ENCODE measurements at regions not wholly inside any gene's neighbourhood (a gene's known extent, or its start where the extent isn't known, plus 50 kb on each side); places are given as distances from the start of the nearest gene placed in this dataset.
A peak's percentile ranks its signal among the peaks of the same experiment; 100 is the strongest.

DNA sequence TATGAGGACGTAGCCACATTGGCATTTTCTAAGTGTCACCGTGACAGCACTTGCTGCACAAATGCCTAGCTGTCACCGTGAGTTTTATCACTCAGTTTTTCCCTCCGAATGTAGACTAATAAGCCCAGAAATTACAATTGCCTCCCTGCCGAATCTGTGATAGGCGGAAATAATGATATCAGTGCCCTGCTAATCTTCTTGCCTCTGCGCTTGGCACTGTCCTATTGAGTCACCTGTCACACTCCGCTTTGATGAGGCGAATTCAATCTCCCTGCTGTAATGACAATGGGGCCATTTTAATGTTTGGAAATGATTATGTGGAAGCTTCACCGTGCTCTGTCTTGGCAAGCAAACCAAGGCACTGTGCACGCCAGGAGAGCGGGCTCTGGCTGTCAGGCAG is 112.8 kb downstream of the LINC00237 start:
- DNase-seq (ENCODE audit: low read depth), result no peak

DNA sequence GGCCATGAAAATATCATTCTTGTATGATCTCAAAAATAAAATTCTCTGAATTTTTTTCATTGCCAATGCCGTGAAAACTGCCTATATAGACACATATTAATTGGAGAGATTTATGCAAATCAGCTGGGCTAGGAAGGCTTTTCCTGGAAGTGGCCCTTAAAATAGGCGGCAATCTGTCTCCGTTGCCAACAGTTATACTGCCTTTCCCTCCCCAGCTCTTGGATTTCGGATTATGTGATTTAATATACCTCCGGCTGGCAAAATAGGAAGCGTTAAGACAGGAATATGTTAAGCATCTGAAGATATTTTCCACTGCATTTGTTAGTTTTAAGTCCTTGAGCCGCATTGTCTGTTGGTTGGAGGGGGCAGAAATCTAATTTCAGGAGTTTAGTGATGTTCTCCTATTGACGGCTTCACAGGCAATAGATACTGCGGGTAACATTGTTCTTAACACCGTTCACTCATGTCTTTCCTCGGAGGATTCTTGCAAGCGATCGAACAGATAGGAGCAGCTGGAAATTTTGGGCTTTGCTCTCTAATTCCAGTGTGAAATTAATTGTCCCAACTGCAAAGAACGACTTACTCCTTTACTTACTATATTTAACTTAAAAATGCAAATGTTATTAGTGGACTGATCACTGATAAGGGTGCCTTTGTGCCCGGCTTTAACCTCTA is 113.3 kb downstream of the LINC00237 start:
- no peak for DNase-seq (ENCODE audit: low read depth)

DNA sequence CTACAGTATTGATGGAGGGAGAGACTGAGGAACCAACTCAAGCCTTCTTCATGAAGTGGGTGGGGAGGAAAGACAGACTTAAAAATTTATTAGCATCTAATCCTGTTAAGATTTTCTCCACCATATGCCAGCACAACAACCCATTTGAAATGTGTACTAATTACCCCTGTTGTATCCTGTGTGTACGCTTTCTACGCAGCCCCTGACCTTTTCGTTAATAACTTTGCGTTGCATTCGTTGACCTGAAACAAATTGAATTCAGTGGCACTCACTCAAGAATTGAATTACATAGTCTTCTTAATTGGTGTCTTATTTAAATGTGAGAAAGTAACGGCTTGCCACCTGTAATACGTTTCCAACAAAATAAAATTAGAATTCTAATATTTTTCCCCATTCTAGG is 113.9 kb downstream of the LINC00237 start:
- no peak for DNase-seq (ENCODE audit: low read depth)

DNA sequence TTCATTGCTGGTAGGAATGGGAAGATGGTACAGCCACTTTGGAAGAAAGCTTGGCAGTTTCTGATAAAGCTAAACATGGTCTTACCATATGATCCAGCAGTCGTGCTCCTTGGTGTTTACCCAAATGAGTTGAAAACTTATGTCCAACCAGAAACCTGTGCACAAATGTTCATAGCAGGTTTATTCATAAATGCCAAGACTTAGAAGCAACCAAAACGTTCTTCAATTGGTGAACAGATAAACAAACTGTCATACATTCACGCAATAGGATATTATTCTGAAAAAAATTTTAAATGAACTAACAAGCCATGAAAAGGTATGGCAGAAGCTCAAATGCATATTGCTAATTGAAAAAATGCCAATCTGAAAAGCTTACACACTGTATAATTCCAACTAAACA is 117.1 kb downstream of the LINC00237 start:
- no peak for DNase-seq (ENCODE audit: low read depth)

DNA sequence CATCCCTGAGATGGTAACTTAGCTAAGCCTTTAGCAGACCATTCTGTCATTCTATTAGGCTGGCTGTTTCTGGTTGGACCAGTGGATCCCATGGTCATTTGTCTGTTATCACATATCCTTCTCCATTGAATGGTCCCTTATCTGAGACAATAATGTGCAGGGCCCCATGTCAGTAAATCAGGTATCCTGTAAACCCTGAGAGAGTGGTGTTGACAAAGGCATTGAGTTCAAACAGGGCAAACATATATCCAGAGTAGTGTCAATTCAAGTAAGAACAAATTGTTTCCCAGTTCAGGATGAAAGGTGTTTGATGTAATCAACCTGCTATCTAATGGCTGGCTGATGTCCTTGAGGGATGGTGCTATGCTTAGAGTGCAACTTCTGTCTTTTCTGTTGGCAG is 126.2 kb downstream of the LINC00237 start:
- no peak for DNase-seq (ENCODE audit: low read depth)

DNA sequence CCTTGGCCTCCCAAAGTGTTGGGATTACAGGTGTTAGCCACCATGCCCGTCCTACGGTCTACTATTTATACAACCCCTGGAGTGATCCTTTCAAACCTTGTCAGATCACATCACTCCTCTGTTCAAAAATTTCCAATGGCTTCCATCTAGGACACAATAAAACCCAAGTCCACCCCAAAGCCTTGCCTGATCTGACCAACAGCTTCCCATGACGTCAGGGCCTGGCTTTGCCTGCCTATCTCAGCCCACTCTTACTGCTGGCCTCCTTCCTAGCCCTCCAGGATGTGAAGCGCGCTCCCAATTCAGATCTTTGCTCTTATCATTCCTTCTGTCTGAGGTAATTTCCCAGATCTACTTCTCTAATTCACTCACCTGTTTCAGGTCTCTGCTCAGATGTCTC is 128.4 kb downstream of the LINC00237 start:
- no peak for DNase-seq (ENCODE audit: low read depth)

DNA sequence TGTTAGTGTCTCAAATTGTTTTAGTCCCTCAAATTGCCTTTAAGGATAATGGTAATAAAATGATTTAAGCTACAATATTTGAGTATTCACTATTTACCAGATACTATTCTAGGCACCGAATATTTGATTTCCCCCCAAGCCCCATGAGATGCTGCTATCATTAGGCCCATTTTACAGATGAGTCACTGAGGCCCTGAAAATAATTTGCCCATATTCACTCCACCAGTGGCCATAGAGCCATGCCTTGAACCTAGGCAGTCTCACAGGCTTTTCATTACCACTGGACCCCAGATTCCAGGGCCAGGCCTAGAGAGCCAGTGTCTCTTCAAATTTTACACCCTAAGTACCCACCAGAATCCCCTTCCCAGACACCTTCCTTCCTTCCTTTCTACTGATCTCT is 133.7 kb downstream of the LINC00237 start:
- DNase-seq (ENCODE audit: low read depth), result no peak

DNA sequence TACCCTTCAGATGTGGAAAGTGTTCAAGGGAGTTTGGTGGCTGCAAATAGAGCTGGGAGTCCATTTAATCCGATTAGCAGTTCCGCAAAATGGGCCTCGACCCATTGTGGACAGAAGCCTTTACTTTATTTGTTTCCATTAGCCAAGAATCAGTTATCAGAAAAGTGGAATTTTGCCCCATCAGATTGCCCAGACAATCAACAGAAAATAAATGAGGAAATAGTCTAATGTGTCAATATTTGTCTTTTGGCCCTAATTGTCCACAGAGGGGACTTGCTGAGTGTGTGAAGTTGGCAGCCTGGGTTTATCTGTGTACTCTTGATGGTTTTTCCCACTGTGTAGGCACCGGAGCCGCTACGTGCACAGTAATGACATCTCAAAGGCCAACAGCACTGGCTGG is 134.3 kb downstream of the LINC00237 start:
- no peak for DNase-seq (ENCODE audit: low read depth)

DNA sequence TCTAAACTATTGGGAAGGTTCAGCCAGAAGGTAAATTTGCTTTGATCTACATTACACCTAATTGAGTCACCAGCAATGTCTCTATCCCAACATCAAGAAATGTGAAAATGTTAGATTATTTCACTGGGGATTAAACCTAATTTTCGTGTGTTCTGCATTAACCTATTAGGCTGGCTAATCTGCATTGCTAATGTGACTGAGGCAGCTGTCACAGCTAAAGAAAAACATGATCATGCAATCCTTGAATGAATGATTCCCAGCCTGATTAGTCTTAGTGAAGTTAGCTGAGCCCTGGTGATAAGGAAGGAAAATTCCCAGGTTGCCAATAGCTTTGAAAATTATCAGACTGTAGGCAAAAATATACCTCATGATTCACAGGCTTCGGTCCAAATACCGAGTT is 135.3 kb downstream of the LINC00237 start:
- no peak for DNase-seq (ENCODE audit: low read depth)

DNA sequence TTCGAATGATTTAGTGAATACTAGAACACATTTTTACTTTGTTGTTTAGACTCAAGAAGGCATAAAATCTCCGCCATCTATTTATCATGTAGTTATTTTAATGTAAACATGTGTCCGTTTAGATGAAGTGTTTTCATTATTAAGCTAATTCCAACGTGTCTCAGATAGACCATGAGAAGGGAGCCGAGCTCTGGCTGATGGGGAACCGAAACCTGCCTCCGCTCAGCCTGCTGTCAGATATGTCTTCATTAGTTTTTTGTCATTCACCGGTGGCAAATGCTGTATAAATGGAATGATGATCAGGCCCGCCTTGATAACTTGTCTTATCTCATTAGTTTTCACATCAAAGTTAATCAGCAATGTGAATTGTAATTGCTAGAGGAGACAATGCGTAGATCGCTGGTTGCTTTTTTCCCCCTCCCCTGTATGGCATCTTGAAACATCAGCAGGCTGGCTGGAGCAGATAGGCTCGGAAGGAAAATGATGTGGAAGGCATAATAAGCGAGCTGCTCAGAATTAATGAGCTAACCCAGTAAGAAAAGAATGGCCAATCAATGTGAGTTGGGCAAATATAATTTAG is 136.4 kb downstream of the LINC00237 start:
- DNase-seq (ENCODE audit: low read depth), result no peak

DNA sequence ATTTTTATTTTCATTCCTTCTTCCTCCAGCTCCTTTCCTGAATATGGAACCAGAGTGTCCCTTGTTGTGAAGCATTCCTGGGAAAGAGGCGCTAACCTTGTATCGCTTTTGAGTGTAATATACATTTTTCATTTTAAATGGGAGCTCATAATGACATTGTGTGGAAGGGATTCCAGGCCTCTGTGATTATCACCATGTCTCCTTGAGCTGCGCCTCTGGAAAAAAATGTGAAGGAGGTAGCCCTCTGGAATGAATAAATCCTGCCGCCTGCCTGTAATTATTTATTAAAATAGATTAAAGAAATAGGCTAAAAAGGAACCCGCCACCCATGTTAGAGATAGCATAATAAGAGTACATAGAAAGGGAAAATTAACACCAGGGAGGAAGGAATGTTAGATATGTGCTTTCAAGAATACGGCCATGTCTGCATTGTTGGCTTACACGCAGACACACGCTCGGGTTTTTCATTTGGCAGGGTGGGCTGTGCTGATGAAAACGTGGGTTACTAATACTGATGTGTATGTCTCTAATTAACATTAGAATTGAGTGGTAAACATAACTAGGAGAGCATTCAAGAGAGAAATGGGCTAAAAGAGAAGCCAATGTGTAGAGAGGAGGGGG is 138.5 kb downstream of the LINC00237 start:
- DNase-seq (ENCODE audit: low read depth), result no peak

DNA sequence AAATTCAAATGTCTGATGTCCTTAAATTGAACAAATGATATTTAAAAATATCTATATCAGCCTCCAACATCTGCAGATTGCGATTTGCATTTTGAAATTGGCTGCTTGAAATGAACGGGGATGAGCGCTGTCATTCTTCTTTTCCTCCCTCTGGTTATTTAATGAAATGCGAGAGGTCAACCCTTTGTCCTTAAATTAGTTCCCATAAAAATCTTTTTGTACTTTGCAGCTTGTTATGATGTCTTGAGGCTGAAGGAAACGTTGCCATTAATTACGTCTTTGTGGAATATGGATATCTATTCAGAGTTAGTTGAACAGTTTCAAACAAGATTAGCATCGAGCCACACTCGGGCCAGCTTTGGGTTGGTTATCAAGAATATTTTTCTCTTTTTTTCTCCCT is 140.0 kb downstream of the LINC00237 start:
- no peak for DNase-seq (ENCODE audit: low read depth)

DNA sequence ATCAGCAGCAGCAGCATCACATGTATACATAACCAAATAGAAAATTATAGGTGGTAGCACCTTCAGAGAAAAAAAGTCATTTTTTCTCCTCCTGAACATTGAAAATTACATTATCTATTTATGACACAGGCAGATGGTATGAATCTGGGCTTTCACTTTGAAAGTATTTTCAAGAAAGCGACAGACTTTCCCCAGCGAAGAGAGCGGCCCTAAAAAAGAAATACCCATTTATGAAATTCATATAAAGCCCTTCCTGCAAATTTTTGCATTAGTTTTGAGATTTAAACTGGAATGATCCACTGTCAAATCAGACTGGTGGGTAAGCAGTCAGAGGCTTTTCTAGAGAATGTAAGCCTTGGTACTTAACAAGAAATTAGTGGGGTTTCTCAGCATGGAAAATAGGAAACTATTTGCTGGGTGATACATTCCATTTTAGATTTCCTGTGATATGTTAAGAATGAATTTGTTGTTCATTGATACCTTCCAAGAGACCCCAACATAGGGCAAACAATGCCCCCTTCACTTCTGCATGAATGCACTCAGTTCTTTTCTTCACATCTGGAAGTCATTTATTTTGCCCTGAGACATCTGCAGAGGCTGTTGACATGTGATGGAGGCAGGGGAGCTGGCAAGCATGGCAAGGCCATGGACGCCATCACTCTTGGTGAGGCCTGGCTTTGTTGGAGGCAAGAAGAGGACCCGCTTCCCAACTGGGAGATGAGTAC is 147.0 kb downstream of the LINC00237 start:
- no peak for DNase-seq (ENCODE audit: low read depth)

DNA sequence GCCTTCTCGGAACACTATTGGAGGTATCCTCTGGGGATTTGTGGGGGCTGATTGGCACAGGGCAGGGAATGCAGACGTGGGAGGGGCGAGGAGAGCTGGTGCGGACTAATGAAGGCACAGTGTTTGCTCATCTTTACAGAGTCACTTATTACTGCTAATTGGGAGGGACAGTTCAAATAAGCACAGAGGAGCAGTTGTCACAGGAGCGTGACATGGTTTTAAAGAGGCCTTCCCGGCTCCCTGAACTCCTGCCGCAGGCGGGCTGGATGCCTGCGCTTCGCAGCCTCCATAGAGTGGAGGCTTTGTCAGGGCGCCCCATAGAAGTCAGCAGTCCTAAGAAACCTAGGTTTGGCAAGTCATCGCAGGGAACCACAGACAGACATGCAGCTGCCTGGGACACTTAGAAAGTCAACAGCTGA is 149.6 kb downstream of the LINC00237 start:
- no peak for DNase-seq (ENCODE audit: low read depth)

DNA sequence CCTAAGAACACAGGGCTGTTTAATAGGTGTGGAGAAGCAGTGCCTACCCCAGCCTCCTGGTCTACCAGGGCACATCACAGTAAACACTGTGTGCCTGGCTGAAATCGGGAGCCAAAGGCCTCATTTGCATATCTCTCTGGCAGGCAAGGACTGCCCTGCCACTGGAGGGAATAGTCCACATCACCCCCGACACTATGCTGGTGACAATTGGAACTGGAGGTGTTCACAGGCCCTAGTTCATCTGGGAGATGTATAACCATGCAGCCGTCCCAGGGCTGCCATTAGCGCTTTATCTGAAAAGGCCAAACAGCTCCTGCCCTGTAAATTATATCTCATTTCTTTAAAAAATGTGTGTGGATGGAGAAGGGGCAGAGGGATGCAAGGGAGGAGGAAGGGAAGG is 150.3 kb downstream of the LINC00237 start:
- no peak for DNase-seq (ENCODE audit: low read depth)

DNA sequence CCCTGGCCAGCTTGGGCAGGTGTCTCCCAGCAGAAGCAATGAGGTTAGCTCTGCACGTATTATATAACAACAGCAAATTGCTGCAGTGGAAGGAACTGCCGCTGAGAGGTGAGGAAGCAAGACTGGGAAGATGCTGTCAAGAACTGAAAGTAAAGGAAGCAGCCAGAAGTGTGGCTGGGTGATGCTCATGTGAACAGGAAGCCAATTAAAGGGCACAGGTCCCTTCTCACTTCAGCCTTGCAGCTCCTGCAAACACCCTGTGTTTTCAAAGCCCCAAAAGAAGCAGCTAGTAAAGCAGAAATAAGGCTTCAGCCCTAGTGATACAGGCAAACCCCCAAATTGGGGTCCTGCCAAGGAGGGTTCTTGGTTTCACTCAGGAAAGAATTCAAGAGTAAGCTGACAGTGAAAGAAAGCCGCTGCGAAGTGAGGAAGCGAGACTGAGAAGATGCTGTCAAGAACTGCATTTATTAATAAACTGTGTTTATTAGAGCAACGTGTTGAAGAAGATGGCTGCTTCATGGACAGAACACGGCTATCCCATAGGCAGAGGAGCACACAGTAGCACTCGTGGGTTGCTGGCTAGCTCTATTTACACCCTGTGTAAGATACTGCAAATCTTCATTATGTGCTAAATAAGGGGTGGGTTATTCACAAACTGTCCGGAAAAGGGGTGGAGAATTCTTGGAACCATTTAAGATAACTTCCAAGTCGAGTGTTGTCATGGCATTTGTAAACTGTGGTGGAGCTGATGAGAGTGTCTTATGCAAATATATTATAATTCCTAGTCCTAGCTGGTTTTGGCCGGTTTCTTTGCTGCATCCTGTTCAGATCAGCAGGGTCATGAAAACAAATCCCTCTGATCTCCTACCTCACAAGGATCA is 152.2 kb downstream of the LINC00237 start:
- no peak for DNase-seq (ENCODE audit: low read depth)

DNA sequence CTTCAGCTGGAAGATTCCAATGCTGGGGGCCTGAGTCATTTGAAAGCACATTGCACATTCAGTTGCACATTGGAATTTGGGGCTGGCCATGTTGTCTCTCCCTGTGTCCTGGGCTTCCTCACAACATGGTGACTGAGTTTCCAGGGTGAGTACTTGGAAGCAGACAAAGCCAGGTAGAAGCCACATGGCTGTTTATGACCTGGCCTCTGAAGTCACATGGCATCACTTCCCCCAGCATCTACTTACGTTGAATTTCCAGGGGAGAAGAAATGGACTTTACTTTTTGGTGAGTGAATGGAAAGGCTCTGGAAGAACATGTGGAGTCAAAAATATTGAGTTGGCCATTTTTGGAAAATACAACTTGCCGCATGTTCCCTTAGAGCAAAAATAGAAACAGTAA is 155.5 kb downstream of the LINC00237 start:
- DNase-seq (ENCODE audit: low read depth), result no peak

DNA sequence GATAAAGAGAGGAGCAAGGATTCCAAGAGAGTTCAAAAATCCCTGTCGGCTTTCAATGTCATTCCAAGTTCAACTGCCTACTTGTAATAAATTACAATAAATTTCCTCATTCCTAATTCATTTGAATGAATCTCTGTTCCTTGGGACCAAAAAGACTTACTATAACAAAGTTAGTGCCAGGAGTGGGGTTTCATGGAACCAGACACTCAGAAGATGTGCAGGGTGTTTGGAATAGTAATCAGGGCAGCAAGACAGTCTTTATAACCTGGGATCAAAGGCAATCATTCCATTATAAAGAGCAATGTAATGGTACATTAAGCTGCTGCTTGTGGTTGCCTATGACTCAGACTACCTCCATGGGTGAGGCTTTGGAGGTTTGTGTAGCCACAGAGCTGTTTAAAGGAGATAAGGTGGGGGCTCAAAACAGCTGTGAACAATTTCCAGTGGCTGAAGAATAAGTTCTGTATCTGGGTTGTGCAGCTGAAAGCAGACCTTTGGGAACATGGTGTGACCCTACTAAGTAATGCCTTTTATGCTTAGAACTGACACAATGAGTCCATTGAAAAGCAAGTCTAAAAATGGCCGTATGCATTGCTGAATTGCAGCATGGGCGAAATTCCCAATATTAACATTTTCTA is 159.9 kb downstream of the LINC00237 start:
- peak; percentile 79 for DNase-seq (ENCODE audit: low read depth)

DNA sequence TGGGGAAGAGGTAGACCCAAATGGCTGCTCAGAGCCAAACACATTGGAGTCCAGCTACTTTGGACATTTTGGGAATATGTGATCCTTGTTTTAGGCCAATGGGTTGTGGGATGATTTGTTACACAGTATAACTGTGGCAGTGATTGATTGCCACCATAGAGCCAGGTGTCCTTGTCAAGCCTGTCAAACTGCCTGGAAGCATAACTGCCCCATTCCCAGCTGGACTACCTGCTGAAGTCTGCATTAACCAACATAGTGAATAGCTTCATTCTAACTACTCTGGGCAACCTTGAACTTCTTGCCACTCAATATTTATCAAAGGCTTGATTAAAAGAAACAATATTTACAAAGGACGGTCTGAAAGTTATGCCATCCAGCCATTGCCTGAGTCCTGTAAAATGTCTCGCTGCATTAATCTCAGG is 164.7 kb downstream of the LINC00237 start:
- DNase-seq (ENCODE audit: low read depth), result no peak

DNA sequence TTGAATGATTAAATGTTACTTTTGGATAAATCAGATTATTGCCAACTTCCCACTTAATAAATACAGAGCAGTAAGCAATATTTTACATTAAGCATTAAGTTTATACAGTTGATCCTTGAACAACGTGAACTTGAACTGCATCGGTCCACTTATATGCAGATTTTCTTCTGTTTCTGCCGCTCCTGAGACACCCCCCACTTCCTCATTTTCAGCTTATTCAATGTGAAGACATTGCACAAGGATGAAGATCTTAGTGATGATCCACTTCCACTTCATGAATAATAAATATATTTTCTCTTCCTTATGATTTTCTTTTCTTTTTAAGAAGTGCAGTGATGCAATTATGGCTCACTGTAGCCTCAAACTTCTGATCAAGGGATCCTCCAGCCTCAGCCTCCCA is 167.2 kb downstream of the LINC00237 start:
- DNase-seq (ENCODE audit: low read depth), result no peak

DNA sequence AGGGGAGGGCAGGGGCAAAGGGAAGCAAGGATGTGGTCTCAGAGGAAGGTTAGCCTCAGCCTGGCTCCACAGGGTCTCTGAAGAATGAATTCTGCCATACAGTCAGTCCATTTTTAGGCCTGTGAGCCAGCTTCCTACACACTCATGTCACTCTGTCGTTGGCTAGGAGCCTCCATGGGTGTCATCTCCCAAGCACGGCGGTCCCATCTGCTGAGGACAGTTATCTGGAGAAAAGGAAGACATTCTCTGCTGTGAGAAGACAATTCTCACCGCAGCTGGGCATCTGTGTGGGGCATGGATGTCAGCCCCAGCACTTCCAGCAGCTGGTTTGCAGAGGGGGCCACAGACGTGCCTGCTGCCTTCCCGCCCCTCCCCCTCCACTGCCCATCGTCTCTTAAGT is 167.6 kb downstream of the LINC00237 start:
- no peak for DNase-seq (ENCODE audit: low read depth)
